T47D (cell line): ENCODE measurements at regions not wholly inside any gene's neighbourhood (a gene's known extent, or its start where the extent isn't known, plus 50 kb on each side); places are given as distances from the start of the nearest gene placed in this dataset.
"Not testable (repeated sequence)": the region's sequence is repeated elsewhere in the genome, so short reads cannot be mapped to it uniquely, and the experiment has no call there.

ENCODE experiments used
- DNase-seq, 2 experiments: peaks; one replicate each; pipeline versions ENCODE4 v3.0.0 to v3.0.0-alpha.2; 2011 to 2012; ENCODE audit warnings: low read depth in 1 of 2, low spot score in 1 of 2
- JUND ChIP-seq: IDR thresholded peaks from 2 replicates; pipeline ENCODE4 v1.6.1; 2012; ENCODE audit warnings: low read depth
- in situ Hi-C: cut with HindIII; loops from 2 replicates; pipeline ENCODE4 v1.10.0; 2016; ENCODE audit warnings: low sequenced_read_pairs, low pct_unique_long_range_greater_than_20kb

GRCh38 chr3:194025951-194026350, 110.0 kb upstream of the HES1 start:
- no peak for DNase-seq
- TF ChIP-seq JUND: no peak
- in situ Hi-C loops: no loop called here

GRCh38 chr3:194028434-194029004, 107.4 kb upstream of the HES1 start:
- no peak for DNase-seq
- in situ Hi-C loops: no loop called here
- no peak for TF ChIP-seq JUND

- in situ Hi-C loops: no loop called here
- no peak for TF ChIP-seq JUND
- DNase-seq: no peak
These were observed 106.1 kb upstream of the HES1 start for GRCh38 chr3:194029846-194030245.

GRCh38 chr3:194030372-194030771, 105.6 kb upstream of the HES1 start:
- DNase-seq: peak in 1 of 2 experiments; percentile 50
- in situ Hi-C loops: no loop called here
- no peak for TF ChIP-seq JUND

- in situ Hi-C loops: no loop called here
- no peak for TF ChIP-seq JUND
These were observed 104.6 kb upstream of the HES1 start for GRCh38 chr3:194031349-194031748.

GRCh38 chr3:194031867-194032635, 103.9 kb upstream of the HES1 start:
- DNase-seq: peak in 1 of 2 experiments; percentile 45
- in situ Hi-C loops: no loop called here
- TF ChIP-seq JUND: no peak

More at GRCh38 chr3:194031349-194031748, 104.6 kb upstream of the HES1 start:
- DNase-seq: no peak

GRCh38 chr3:194032828-194033435, 103.0 kb upstream of the HES1 start:
- in situ Hi-C loops: no loop called here
- no peak for TF ChIP-seq JUND
- no peak for DNase-seq

- in situ Hi-C loops: no loop called here
- no peak for TF ChIP-seq JUND
- no peak for DNase-seq
These were observed 101.3 kb upstream of the HES1 start for GRCh38 chr3:194034346-194035336.

GRCh38 chr3:194035406-194036138, 100.4 kb upstream of the HES1 start:
- in situ Hi-C loops: no loop called here
- no peak for DNase-seq
- no peak for TF ChIP-seq JUND

GRCh38 chr3:194036842-194037241, 99.1 kb upstream of the HES1 start:
- TF ChIP-seq JUND: no peak
- in situ Hi-C loops: no loop called here
- DNase-seq: no peak

GRCh38 chr3:194038346-194038745, 97.6 kb upstream of the HES1 start:
- in situ Hi-C loops, DNase-seq: not testable (repeated sequence)

GRCh38 chr3:194038960-194039359, 97.0 kb upstream of the HES1 start:
- DNase-seq: no peak
- TF ChIP-seq JUND: no peak
- in situ Hi-C loops: no loop called here
